ENCODE measurements at regions not wholly inside any gene's neighbourhood (a gene's known extent, or its start where the extent isn't known, plus 50 kb on each side); places are given as distances from the start of the nearest gene placed in this dataset.
A peak's percentile ranks its signal among the peaks of the same experiment; 100 is the strongest.

DNA sequence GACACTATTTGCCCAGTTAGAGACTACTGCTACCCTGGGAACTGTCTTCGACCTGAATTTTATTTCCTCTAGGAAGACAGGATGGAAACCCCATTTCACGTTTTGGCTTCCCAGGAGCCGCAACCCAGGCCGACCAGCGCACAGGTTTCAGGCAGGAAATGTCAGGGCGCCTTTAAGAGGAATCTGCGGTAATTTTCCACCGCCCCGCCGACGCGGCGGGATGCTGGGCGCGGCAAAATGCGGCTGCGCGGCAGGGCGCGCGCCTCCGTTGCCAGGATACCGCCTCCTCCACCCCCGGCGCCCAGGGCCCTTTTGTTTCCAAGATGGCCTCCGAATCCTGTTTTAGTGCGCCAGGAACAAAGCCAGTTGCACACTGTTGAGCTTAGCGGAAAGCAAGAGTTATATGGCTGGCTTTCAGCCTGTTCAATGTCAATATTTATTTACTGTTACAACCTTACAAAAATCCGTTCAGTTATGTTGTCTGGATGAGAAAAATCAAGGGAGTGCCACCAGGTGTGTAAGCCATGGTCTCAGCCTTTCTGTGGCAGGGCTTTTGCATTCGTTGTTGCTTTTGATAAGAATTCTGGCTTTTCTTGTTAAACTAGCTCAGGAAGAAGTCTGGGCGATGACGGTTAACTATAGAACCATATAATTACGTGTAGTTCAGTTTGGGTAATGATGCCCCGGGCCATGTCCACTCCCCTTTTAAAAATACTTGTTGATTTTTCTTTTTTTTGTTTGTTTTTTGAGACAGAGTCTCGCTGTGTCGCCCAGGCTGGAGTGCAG is 79.7 kb upstream of the CHD2 start (continued):
- TF ChIP-seq, protein P1, sequence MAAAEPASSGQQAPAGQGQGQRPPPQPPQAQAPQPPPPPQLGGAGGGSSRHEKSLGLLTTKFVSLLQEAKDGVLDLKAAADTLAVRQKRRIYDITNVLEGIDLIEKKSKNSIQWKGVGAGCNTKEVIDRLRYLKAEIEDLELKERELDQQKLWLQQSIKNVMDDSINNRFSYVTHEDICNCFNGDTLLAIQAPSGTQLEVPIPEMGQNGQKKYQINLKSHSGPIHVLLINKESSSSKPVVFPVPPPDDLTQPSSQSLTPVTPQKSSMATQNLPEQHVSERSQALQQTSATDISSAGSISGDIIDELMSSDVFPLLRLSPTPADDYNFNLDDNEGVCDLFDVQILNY (CRISPR knock-in tag; conservative IDR thresholded peaks at IDR 0.05) = no peak
- TF ChIP-seq BCL6 (CRISPR knock-in tag; IDR thresholded peaks at IDR 0.05) (no peak), CBX5 (CRISPR knock-in tag; IDR thresholded peaks at IDR 0.05; ENCODE audit: borderline replicate concordance) (no peak)
- TF ChIP-seq, protein P2, sequence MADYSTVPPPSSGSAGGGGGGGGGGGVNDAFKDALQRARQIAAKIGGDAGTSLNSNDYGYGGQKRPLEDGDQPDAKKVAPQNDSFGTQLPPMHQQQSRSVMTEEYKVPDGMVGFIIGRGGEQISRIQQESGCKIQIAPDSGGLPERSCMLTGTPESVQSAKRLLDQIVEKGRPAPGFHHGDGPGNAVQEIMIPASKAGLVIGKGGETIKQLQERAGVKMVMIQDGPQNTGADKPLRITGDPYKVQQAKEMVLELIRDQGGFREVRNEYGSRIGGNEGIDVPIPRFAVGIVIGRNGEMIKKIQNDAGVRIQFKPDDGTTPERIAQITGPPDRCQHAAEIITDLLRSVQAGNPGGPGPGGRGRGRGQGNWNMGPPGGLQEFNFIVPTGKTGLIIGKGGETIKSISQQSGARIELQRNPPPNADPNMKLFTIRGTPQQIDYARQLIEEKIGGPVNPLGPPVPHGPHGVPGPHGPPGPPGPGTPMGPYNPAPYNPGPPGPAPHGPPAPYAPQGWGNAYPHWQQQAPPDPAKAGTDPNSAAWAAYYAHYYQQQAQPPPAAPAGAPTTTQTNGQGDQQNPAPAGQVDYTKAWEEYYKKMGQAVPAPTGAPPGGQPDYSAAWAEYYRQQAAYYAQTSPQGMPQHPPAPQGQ (CRISPR knock-in tag; IDR thresholded peaks at IDR 0.05; ENCODE audit: borderline replicate concordance) = no peak

DNA sequence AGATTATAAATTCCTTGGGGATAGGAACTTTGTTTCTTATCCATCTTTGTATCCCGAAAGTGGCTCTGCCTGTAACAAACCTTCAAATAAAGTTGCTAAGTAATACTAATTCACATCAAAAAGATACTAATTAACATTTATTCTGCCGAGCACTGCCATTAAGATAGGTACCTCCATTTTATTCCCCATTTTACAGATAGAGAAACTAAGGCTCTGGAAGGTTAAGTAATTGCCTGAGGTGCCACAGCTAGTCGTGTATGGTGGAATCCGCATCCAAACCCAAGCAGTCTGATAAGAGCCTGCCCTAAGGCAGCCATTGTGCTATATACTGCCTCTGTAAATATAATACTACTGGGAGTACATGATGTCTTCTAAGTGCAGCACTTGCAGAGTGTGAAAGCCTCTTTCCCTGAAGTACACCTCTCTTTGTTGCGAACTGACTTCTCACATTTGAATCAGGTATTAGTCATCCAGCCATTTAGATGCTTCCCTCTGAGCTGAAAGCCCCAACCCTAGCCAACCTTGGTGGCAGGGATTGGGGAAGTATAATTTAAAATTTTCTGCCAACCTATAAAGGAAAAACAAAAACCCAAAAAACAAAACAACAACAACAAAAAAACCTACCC is 78.5 kb upstream of the CHD2 start:
- no peak for DNase-seq (ENCODE audit: low spot score)
- no peak for FAIRE-seq
- H4K20me1 ChIP-seq (ENCODE audit: insufficient read depth, low read length) = no peaks in the 10 kb centered on the region
- ATAC-seq = no peak
- intact Hi-C loops (cut with micrococcal nuclease; ENCODE audit: unreplicated experiment) = no loop called here
- ChIA-PET POLR2A (interaction anchor here (1.1 to 7.8 kb wide), 5 partner anchors 10 to 78 kb away, joined by 3 to 75 read pairs (median 70); partner anchors contain the start of gene CHD2), CTCF (ENCODE audit: low intra/inter-chr PET ratio, low total read pairs) (no interaction called here)
- H3K36me3 ChIP-seq (replicated peaks in 1 of 2; ENCODE audit: control insufficient read depth in 1 of 2, insufficient read depth in 2 of 2, low read length in 2 of 2) = no peaks in the 10 kb centered on the region
- in situ Hi-C loops (cut with HindIII; ENCODE audit: extremely low pct_ligation_motif_present, low pct_unique_long_range_greater_than_20kb) = no loop called here
- H3K4me2 ChIP-seq (ENCODE audit: low read depth, low read length) = no peak overlapping the region
- peak; percentile 47 for TF ChIP-seq ZNF629 (CRISPR knock-in tag; conservative IDR thresholded peaks at IDR 0.05)
- TF ChIP-seq, protein P3, sequence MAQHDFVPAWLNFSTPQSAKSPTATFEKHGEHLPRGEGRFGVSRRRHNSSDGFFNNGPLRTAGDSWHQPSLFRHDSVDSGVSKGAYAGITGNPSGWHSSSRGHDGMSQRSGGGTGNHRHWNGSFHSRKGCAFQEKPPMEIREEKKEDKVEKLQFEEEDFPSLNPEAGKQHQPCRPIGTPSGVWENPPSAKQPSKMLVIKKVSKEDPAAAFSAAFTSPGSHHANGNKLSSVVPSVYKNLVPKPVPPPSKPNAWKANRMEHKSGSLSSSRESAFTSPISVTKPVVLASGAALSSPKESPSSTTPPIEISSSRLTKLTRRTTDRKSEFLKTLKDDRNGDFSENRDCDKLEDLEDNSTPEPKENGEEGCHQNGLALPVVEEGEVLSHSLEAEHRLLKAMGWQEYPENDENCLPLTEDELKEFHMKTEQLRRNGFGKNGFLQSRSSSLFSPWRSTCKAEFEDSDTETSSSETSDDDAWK (CRISPR knock-in tag; IDR thresholded peaks at IDR 0.05) = no peak
- H3K4me1 ChIP-seq (ENCODE audit: insufficient read depth, low read length) = peaks cover 73% of the 10 kb centered on the region
- no TSS peak for BruUV-seq (replicated peaks)
- H3K79me2 ChIP-seq (ENCODE audit: insufficient read depth, low read length) = no peaks in the 10 kb centered on the region
- H2AFZ ChIP-seq (ENCODE audit: low read length) = no peak overlapping the region
- 92% methylated on average over 5 of the region's 5 CpGs for WGBS (ENCODE audit: low lambda C conversion rate)
- no peak overlapping the region for H3K4me3 ChIP-seq (replicated peaks in 1 of 3; ENCODE audit: insufficient read depth in 1 of 3, low read depth in 2 of 3, low read length in 3 of 3)
- no peak overlapping the region for H3K27ac ChIP-seq (ENCODE audit: extremely low read length, insufficient read depth, low read length)
- no peak overlapping the region for H3K9ac ChIP-seq (ENCODE audit: insufficient read depth, low read depth, low read length)
- no peaks in the 10 kb centered on the region for H3K27me3 ChIP-seq (ENCODE audit: control insufficient read depth in 1 of 2, insufficient read depth in 2 of 2, low read length in 2 of 2)
- no peaks in the 10 kb centered on the region for H3K9me3 ChIP-seq (ENCODE audit: low read length)
